ENCODE measurements at regions not wholly inside any gene's neighbourhood (a gene's known extent, or its start where the extent isn't known, plus 50 kb on each side); places are given as distances from the start of the nearest gene placed in this dataset.
"Not testable (repeated sequence)": the region's sequence is repeated elsewhere in the genome, so short reads cannot be mapped to it uniquely, and the experiment has no call there.

DNA sequence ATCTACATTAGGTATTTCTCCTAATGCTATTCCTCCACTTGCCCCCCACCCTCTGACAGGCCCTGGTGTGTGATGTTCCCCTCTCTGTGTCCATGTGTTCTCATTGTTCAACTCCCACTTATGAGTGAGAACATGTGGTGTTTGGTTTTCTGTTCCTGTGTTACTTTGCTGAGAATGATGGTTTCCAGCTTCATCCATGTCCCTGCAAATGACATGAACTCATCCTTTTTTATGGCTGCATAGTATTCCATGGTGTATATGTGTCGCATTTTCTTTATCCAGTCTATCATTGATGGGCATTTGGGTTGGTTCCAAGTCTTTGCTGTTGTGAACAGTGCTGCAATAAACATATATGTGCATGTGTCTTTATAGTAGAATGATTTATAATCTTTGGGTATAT is 50.6 kb upstream of the GRHL3 start:
- POLR2A ChIA-PET; H3K4me3 ChIP-seq (ENCODE audit: low read depth, low read length); DNase-seq (ENCODE audit: low read depth); H3K27me3 ChIP-seq (ENCODE audit: control insufficient read depth, insufficient read depth, low read length); H3K36me3 ChIP-seq (ENCODE audit: control insufficient read depth, insufficient read depth, low read length); CTCF ChIA-PET: not testable (repeated sequence)

DNA sequence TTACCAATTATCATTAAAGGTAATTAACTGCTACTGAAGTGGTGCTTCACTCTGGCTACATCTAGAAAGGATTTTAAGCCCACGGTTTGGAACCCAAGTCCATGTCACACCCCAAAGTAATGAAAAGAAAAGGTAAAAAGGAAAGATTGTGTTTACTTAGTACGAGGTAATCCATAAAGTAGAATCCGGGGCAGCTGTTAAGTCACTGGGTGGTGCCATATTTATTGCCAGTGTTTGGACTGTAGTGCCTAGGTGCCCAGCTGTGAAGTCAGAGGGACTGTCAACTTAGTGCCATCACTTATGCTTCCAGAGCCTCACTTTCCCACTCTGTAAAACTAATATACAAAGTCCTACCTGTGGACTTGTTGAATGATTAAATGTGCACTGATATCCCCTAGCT is 52.2 kb upstream of the GRHL3 start:
- CTCF ChIA-PET = interaction anchor here (1.7 kb wide), 1 partner anchor 9 kb away, joined by 7 read pairs; no protein-coding TSS in a partner anchor
- TF ChIP-seq, protein P1, sequence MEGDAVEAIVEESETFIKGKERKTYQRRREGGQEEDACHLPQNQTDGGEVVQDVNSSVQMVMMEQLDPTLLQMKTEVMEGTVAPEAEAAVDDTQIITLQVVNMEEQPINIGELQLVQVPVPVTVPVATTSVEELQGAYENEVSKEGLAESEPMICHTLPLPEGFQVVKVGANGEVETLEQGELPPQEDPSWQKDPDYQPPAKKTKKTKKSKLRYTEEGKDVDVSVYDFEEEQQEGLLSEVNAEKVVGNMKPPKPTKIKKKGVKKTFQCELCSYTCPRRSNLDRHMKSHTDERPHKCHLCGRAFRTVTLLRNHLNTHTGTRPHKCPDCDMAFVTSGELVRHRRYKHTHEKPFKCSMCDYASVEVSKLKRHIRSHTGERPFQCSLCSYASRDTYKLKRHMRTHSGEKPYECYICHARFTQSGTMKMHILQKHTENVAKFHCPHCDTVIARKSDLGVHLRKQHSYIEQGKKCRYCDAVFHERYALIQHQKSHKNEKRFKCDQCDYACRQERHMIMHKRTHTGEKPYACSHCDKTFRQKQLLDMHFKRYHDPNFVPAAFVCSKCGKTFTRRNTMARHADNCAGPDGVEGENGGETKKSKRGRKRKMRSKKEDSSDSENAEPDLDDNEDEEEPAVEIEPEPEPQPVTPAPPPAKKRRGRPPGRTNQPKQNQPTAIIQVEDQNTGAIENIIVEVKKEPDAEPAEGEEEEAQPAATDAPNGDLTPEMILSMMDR (IDR thresholded peaks at IDR 0.05; ENCODE audit: insufficient read depth, low read depth, low read length) = no peak
- no peak for DNase-seq (ENCODE audit: low read depth)
- Histone ChIP-seq H3K36me3 (ENCODE audit: control insufficient read depth, insufficient read depth, low read length) (no peaks in the 10 kb centered on the region), H3K4me3 (ENCODE audit: low read depth, low read length) (no peak overlapping the region), H3K27me3 (ENCODE audit: control insufficient read depth, insufficient read depth, low read length) (no peaks in the 10 kb centered on the region; the same call in 1 of the 2 replicates)
- POLR2A ChIA-PET = no interaction called here

DNA sequence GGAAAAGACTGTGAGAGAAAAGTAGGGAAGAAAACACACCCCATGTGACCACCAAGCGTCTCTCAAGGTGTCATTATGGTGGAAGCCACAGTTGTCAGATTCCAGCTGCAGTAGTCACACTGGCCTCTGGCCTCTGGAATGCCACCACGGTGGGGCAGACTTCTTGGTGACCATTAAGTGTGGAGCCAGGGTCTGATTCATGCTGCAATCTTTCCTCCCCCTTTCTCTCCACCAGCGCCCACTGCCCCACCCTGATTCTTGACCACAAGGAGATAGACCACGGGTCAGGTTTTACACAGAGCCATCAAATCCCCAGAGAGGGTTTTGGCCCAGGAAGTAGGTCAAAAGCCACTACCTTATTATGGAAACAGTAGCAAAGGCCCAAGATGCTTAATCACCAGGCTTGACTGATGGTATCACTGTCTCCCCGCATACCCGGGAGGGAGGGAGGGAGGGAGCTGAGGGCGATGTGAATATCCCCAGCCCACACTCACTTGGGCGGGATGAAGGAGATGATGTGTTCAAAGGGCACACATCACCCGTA is 52.7 kb upstream of the GRHL3 start:
- TF ChIP-seq, protein P1 (IDR thresholded peaks at IDR 0.05; ENCODE audit: insufficient read depth, low read depth, low read length) = no peak
- POLR2A ChIA-PET = no interaction called here
- CTCF ChIA-PET = interaction anchor here (0.8 to 1.7 kb wide), 2 partner anchors 10 to 66 kb away, joined by 3 to 7 read pairs; no protein-coding TSS in a partner anchor
- DNase-seq (ENCODE audit: low read depth) = peak; percentile 89
- Histone ChIP-seq H3K36me3 (ENCODE audit: control insufficient read depth, insufficient read depth, low read length) (no peaks in the 10 kb centered on the region), H3K27me3 (ENCODE audit: control insufficient read depth, insufficient read depth, low read length) (no peaks in the 10 kb centered on the region; the same call in 1 of the 2 replicates), H3K4me3 (ENCODE audit: low read depth, low read length) (no peak overlapping the region)

DNA sequence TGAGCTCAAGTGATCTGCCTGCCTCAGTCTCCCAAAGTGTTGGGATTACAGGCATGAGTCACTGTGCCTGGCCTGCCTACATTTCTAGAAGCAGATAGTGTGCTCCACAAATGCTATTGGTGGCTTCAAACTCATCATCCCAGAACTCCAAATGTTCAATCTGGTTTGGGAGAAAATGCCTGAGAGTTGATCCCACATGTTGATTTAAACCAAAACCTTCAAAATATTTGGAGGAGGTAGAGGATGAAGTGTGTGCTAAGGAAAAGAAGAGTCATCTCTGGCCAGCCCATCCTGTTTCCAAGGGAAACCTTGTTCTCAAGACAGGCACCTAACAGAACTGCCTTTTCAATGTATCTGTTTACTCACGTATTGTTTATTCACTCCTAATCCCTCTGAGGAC is 55.4 kb upstream of the GRHL3 start:
- H3K36me3 ChIP-seq (ENCODE audit: control insufficient read depth, insufficient read depth, low read length) = no peaks in the 10 kb centered on the region
- no peak overlapping the region for H3K4me3 ChIP-seq (ENCODE audit: low read depth, low read length)
- no peaks in the 10 kb centered on the region for H3K27me3 ChIP-seq (ENCODE audit: control insufficient read depth, insufficient read depth, low read length)
- ChIA-PET POLR2A (no interaction called here), CTCF (interaction anchor here (1.4 kb wide), 1 partner anchor 14 kb away, joined by 3 read pairs; no protein-coding TSS in a partner anchor)
- TF ChIP-seq, protein P1 (IDR thresholded peaks at IDR 0.05; ENCODE audit: insufficient read depth, low read depth, low read length) = no peak
- no peak for DNase-seq (ENCODE audit: low read depth)

DNA sequence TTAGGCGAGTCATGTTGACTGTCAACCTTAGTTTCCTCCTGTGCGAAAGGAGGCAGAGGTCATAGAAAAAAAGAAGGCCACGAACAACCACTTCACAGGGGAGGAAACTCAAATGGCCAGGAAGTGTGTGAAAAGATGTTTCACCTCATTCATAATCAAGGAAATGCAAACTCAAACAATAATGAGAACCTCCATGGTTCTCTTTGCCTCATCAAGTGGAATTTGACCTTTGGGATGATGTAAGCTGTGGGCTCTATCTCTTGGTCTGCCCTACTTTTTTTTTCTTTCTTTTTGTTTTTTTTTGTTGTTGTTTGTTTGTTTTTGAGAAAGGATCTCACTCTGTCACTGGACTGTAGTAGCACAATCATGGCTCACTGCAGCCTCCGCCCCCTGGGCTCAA is 55.9 kb upstream of the GRHL3 start:
- TF ChIP-seq, protein P1 (IDR thresholded peaks at IDR 0.05; ENCODE audit: insufficient read depth, low read depth, low read length) = no peak
- Histone ChIP-seq H3K27me3 (ENCODE audit: control insufficient read depth, insufficient read depth, low read length) (no peaks in the 10 kb centered on the region), H3K4me3 (ENCODE audit: low read depth, low read length) (no peak overlapping the region), H3K36me3 (ENCODE audit: control insufficient read depth, insufficient read depth, low read length) (no peaks in the 10 kb centered on the region)
- POLR2A ChIA-PET = no interaction called here
- CTCF ChIA-PET = interaction anchor here (0.6 to 1.4 kb wide), 2 partner anchors 15 to 128 kb away, joined by 3 read pairs; no protein-coding TSS in a partner anchor
- no peak for DNase-seq (ENCODE audit: low read depth)

DNA sequence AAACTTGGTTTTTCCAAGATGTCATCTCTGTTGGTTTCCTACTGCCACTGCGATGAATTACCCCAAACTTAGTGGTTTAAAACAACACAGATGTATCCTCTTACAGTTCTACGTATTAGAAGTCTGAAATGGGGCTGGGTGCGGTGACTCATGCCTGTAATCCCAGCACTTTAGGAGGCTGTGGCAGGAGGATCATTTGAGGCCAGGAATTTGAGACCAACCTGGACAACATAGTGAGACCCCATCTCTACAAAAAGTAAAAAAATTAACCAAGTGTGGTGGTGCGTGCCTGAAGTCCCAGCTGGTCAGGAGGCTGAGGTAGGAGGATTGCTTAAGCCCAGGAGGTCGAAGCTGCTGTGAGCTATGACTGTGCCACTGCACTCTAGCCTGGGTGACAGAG is 57.2 kb upstream of the GRHL3 start:
- no peak for DNase-seq (ENCODE audit: low read depth)
- POLR2A ChIA-PET = no interaction called here
- no peak overlapping the region for H3K4me3 ChIP-seq (ENCODE audit: low read depth, low read length)
- TF ChIP-seq, protein P1 (IDR thresholded peaks at IDR 0.05; ENCODE audit: insufficient read depth, low read depth, low read length) = no peak
- 0 out of 2 replicates have a peak, but pooled peaks cover 2% of the 10 kb centered on the region for H3K27me3 ChIP-seq (ENCODE audit: control insufficient read depth, insufficient read depth, low read length)
- no peaks in the 10 kb centered on the region for H3K36me3 ChIP-seq (ENCODE audit: control insufficient read depth, insufficient read depth, low read length)
- CTCF ChIA-PET = interaction anchor here (1.0 kb wide), 1 partner anchor 9 kb away, joined by 3 read pairs; no protein-coding TSS in a partner anchor
